LNCaP clone FGC (cell line): ENCODE measurements at regions not wholly inside any gene's neighbourhood (a gene's known extent, or its start where the extent isn't known, plus 50 kb on each side); places are given as distances from the start of the nearest gene placed in this dataset.

Experiments
- DNase-seq: peaks from one replicate; pipeline ENCODE4 v3.0.0-alpha.2; 2011; ENCODE audit warnings: low read depth
- H3K4me3 ChIP-seq: 2 replicates; pipeline ENCODE4 v1.5.1; 2011; ENCODE audit warnings: mild to moderate bottlenecking, low read depth, low read length, control low read depth
- CTCF ChIP-seq: IDR thresholded peaks from 2 replicates; pipeline ENCODE4 v1.5.1; 2012; ENCODE audit warnings: mild to moderate bottlenecking; ENCODE audit not compliant: control insufficient read depth, insufficient read depth; ENCODE audit errors: extremely low read depth

- TF ChIP-seq CTCF, result no peak
- DNase-seq, result no peak
- H3K4me3 ChIP-seq, result no peak overlapping the region
Measured at GRCh38 chr1:55472115-55472514, 257.0 kb upstream of the USP24 start.

GRCh38 chr1:55468142-55468795, 253.1 kb upstream of the USP24 start:
- no peak overlapping the region for H3K4me3 ChIP-seq
- no peak for DNase-seq
- no peak for TF ChIP-seq CTCF

DNA sequence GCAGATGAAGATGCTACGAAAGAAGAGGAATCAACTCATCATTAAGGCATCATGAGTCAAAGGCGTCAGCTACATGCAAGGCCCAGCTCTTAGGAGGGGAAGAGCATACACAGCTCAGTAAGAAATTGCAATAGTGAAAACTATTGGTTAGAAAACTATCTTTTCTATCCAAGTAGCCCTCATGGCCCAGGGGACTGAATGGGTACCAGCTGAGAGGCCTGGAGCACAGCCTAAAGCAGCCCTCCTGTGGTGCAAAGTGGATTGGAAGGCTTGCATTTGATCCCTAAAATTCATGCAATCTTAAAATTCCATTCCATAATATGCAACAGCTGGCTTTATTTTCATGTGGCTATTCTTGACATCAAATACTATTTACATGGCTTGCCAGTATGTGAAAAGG, 251.8 kb upstream of the USP24 start:
- no peak for TF ChIP-seq CTCF
- H3K4me3 ChIP-seq, result no peak overlapping the region
- DNase-seq, result no peak

DNA sequence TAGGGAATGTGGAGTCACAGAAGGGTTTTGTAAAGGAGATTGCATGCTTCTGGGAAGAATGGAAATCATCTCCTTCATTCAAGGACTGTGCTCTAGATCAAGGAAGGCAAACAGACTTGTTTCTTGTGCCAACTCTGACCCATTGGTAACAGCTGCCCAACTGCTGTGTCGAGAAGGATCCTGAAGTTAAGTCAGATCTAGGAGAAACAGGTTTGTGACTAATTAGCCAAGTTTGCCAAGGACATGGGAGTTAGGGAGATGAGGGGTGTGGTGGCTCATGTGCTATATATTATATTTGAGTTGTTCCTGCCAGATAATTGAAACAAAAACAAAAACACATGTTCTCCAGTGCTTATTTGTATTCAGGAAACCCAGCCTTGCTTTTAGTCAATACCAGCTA, 251.2 kb upstream of the USP24 start:
- no peak for DNase-seq
- no peak for TF ChIP-seq CTCF
- no peak overlapping the region for H3K4me3 ChIP-seq

DNA sequence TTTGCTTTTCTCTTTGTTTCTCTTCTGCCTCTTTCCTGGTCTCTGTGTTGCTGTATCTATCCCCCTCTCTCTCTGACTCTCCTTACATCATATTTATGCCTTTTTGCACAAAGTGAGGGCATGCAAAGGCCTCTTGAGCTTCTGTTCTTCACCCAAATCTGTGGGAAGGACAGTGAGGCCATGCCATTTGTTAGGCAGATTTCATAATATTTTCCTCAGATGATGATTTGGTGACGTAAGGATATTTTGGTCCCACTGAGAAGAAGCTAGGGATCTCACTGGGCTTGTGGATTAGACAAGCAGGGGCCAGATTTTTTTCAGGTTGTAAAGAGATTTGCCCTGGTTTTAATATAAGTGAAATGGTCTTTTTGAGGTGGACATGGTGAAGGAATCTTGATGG, 249.4 kb upstream of the USP24 start:
- no peak for DNase-seq
- no peak for TF ChIP-seq CTCF
- H3K4me3 ChIP-seq, result no peak overlapping the region

DNA sequence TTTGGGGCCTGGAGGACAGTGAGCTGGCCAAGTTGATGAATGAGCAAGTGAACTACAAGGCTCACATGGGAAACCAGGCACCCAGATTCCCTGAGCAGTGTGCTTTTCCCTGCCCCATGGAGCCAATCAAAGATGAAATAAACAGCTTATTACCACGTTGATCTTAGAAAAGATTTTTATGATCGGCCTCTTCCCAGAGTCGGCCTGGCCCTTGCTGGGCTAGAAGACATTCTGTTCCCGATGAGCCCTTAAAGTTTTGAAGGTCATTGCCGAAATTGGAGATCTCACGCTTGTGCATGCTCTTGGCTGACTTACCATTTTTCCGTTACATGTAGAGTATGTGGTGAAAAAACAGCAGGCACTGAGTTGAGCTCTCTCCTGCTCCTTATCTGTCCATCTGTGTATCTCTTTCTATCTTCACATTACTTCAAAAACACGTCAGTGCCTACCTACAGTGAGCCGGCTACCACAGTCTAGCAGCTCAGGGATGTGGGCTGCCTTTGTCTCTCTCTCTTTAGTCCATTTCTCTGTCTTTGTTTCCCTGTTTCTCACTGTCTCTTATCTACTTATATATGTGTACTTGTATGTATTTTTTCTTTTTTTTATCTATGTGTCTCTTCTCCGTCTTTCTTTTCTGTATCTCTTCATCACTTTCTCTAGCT, 248.8 kb upstream of the USP24 start:
- no peak for DNase-seq
- no peak overlapping the region for H3K4me3 ChIP-seq
- TF ChIP-seq CTCF, result no peak

GRCh38 chr1:55457874-55458273, 242.7 kb upstream of the USP24 start:
- no peak for DNase-seq
- no peak for TF ChIP-seq CTCF
- H3K4me3 ChIP-seq, result no peak overlapping the region
